Stimulated activated CD8-positive, alpha-beta memory T cell treated with anti-CD3 and anti-CD28 coated beads, Interleukin-2, amount 100 ng/mL, for 1 hour (primary cell): ENCODE measurements at regions not wholly inside any gene's neighbourhood (a gene's known extent, or its start where the extent isn't known, plus 50 kb on each side); places are given as distances from the start of the nearest gene placed in this dataset.
"Not testable (repeated sequence)": the region's sequence is repeated elsewhere in the genome, so short reads cannot be mapped to it uniquely, and the experiment has no call there.

Experiments used
- DNase-seq, 2 donors: peaks; one replicate each; pipeline ENCODE4 v3.0.0-alpha.2; 2020; ENCODE audit warnings: low read depth in 2 of 2

- DNase-seq, result no peak
Measured at GRCh38 chr10:65235846-65236245, 1690.0 kb upstream of the LRRTM3 start.

- no peak for DNase-seq
Measured at GRCh38 chr10:65265451-65265954, 1660.3 kb upstream of the LRRTM3 start.

- not testable (repeated sequence) for DNase-seq
Measured at GRCh38 chr10:65269551-65269950, 1656.3 kb upstream of the LRRTM3 start.

GRCh38 chr10:65270969-65271368 lies 1654.9 kb upstream of the LRRTM3 start:
- no peak for DNase-seq

- no peak for DNase-seq
Measured at GRCh38 chr10:65273115-65273514, 1652.7 kb upstream of the LRRTM3 start.

GRCh38 chr10:65275296-65275695 lies 1650.5 kb upstream of the LRRTM3 start:
- DNase-seq, result no peak

GRCh38 chr10:65284495-65285041 lies 1641.3 kb upstream of the LRRTM3 start:
- no peak for DNase-seq

GRCh38 chr10:65285726-65286125 lies 1640.1 kb upstream of the LRRTM3 start:
- not testable (repeated sequence) for DNase-seq

GRCh38 chr10:65291286-65291685 lies 1634.5 kb upstream of the LRRTM3 start:
- no peak for DNase-seq

- no peak for DNase-seq
Measured at GRCh38 chr10:65292551-65292950, 1633.3 kb upstream of the LRRTM3 start.

- no peak for DNase-seq
Measured at GRCh38 chr10:65294329-65294728, 1631.5 kb upstream of the LRRTM3 start.

- no peak for DNase-seq
Measured at GRCh38 chr10:65301181-65301580, 1624.7 kb upstream of the LRRTM3 start.

- DNase-seq, result no peak
Measured at GRCh38 chr10:65306201-65306600, 1619.6 kb upstream of the LRRTM3 start.

GRCh38 chr10:65312876-65313275 lies 1613.0 kb upstream of the LRRTM3 start:
- no peak for DNase-seq

GRCh38 chr10:65313406-65313805 lies 1612.4 kb upstream of the LRRTM3 start:
- no peak for DNase-seq

GRCh38 chr10:65314253-65314652 lies 1611.6 kb upstream of the LRRTM3 start:
- no peak for DNase-seq

GRCh38 chr10:65319493-65319892 lies 1606.3 kb upstream of the LRRTM3 start:
- no peak for DNase-seq

- no peak for DNase-seq
Measured at GRCh38 chr10:65320236-65321026, 1605.4 kb upstream of the LRRTM3 start.

- DNase-seq, result no peak
Measured at GRCh38 chr10:65323802-65324201, 1602.0 kb upstream of the LRRTM3 start.

GRCh38 chr10:65325913-65326312 lies 1599.9 kb upstream of the LRRTM3 start:
- DNase-seq, result no peak

GRCh38 chr10:65328486-65328885 lies 1597.3 kb upstream of the LRRTM3 start:
- DNase-seq, result no peak

GRCh38 chr10:65335311-65335710 lies 1590.5 kb upstream of the LRRTM3 start:
- DNase-seq, result no peak

- no peak for DNase-seq
Measured at GRCh38 chr10:65340340-65340739, 1585.5 kb upstream of the LRRTM3 start.
